ENCODE measurements at regions not wholly inside any gene's neighbourhood (a gene's known extent, or its start where the extent isn't known, plus 50 kb on each side); places are given as distances from the start of the nearest gene placed in this dataset.

DNA sequence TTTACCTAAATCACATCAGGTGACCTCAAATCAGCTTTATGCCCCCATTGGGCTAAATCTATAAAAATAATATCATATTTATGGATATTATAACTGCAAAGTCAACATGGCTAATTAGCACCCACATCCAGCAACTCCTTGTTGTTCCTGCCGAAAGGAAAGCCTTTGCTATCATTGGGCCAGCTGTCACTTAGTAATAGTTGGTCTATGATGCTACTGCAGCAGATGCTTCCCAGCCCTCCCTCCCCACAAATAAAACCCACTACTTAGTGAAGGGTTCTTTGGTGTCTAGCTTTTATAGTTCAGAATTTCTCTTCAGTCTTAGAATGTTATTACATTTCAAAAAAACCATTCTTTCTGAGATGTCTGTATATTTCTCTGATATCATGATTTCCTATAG is 116.9 kb upstream of the ENPEP start:
- TF ChIP-seq, protein P1, sequence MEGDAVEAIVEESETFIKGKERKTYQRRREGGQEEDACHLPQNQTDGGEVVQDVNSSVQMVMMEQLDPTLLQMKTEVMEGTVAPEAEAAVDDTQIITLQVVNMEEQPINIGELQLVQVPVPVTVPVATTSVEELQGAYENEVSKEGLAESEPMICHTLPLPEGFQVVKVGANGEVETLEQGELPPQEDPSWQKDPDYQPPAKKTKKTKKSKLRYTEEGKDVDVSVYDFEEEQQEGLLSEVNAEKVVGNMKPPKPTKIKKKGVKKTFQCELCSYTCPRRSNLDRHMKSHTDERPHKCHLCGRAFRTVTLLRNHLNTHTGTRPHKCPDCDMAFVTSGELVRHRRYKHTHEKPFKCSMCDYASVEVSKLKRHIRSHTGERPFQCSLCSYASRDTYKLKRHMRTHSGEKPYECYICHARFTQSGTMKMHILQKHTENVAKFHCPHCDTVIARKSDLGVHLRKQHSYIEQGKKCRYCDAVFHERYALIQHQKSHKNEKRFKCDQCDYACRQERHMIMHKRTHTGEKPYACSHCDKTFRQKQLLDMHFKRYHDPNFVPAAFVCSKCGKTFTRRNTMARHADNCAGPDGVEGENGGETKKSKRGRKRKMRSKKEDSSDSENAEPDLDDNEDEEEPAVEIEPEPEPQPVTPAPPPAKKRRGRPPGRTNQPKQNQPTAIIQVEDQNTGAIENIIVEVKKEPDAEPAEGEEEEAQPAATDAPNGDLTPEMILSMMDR (conservative IDR thresholded peaks at IDR 0.05): no peak
- no peak overlapping the region for H3K27ac ChIP-seq

DNA sequence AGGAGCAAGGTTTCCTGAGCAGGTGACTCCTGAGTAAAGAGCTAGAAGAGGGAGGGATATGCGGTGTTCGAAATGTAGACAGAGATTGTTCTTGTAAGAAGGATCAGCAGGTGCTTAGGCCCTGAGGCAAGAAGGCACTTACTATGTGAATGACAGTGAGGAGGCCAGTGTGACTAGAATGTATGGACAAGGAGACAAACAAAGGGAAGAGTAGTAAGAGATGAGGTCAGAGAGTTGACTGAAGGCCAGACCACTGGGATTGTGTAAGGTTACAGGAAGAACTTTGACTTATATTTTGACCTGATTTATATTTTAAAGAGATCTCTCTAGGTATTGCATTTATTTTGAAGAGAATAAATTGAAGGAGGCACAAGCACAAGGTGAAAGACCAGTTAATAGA is 118.4 kb upstream of the ENPEP start:
- TF ChIP-seq, protein P1 (conservative IDR thresholded peaks at IDR 0.05): no peak
- H3K27ac ChIP-seq: no peak overlapping the region

DNA sequence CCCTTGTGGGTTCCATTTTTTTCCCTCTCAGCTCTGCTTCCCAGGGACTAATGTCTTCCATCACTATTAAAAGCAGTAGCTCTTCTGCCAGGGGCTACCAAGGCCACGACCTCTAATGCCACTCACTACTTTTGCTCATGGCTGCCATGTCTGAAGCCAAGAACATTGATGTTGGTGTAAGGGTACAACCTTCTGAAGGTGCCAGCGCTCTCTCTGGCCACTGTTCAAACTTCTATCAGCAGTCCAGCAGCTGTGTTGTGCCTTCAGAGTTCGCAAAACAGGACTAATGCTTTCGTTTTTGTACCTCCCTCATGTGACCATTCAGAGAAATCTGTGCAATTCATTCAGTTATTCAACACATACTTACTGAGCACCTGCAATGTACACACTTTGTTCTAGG is 121.5 kb upstream of the ENPEP start:
- H3K27ac ChIP-seq: no peak overlapping the region
- TF ChIP-seq, protein P1 (conservative IDR thresholded peaks at IDR 0.05): no peak

DNA sequence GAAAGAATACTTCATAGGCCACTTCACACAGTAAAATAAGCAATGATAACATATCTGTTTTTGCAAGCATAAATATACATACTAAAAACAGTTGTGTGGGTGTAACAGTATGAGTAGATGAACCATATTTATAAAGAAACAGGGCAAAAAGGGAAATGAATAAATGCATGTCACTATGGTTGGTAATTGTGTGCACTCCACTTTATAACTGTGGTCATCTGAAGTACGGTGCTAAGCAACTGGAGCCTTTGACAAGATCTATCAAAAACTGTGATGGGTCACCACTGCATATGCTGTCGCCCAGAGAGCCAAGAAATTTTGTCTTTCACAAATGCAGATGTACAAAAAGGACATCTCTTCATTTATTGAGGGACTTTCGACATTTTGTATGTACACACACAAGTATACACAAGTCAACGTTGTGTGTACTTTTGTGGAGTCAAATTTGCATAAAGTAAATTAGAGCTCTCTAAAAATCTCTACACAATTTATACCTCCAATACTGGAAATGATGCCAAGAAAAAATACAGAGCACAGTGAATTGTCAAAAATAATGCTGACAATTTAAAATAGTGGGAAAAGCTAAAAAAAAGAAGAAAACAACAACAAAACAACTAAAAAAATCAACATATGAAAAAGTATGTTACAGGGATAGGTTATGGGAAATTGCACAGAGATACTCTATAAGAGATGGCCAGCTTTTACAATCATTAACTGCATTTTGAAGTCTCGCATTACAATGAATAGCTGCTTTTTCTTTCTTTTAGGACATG is 123.1 kb upstream of the ENPEP start:
- H3K27ac ChIP-seq: no peak overlapping the region
- TF ChIP-seq, protein P1 (conservative IDR thresholded peaks at IDR 0.05): no peak

DNA sequence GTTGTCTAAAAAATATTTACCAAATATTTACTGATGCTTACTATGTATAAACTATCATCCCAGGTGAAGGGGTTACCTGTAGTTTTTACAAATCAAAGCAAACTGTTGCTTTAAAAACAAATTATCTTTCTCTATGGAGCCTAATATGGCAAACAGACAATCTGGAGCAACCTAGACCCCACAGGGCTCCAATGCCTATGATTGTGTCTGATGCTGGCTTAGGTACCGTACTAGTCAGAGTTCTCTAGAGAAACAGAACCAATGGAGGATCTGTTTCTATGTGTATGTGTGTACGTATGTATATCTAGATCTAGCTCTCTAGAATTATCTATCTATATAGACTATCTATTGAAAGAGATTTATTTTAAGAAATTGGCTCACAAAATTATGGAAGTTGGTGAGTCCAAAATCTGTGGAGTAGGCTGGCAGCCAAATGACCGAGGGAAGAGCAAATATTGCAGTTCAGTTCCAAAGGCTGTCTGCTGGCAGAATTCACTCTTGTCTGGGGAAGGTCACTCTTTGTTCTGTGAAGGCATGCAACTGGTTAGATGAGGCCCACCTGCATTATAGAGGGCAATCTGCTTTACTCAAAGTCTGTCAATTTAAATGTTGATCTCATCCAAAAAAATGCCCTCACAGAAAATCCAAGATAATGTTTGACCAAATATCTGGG is 127.1 kb upstream of the ENPEP start:
- no peak overlapping the region for H3K27ac ChIP-seq
- TF ChIP-seq, protein P1 (conservative IDR thresholded peaks at IDR 0.05): no peak

DNA sequence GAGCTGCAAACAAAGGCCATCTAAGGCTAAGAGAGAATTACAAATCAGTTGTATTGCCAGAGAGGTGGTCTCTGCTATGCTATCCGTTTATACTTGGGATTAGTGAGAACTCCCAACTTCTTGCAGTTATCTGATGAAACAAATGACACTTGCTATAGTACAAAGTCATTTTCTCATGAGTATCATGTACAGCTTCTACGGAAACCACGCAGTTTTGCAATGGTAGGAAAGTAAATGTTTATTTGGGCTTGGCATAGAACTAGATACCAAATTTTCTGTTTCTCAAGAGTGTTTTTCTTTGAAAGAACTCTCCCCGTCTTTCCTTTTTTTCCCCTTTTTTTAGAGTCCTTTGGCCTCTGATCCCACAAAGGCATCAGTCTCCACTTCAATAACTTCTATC is 128.2 kb upstream of the ENPEP start:
- H3K27ac ChIP-seq: no peak overlapping the region
- TF ChIP-seq, protein P1 (conservative IDR thresholded peaks at IDR 0.05): no peak

DNA sequence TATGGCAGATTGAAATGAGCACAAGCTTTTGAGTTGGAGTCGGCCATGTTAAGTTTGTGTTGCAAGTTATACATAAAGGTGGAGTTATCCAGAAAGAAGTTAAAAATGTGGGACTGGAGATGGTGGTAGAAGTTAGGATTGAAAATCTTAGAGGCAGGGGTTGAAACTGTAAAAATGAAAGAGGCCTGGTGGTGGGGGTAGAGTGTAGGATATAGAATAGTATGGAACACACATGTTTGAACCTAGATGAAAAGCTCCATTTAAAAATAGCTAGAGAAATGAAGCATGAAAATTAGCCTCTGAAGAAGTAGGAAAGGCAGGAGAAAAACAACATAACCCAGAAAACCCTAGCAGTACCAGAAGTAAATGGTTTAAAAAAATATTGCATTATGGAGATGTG is 131.8 kb upstream of the ENPEP start:
- TF ChIP-seq, protein P1 (conservative IDR thresholded peaks at IDR 0.05): peak; percentile 43
- no peak overlapping the region for H3K27ac ChIP-seq

Measured in VCaP (cell line).